NT2/D1 (cell line): ENCODE measurements at regions not wholly inside any gene's neighbourhood (a gene's known extent, or its start where the extent isn't known, plus 50 kb on each side); places are given as distances from the start of the nearest gene placed in this dataset.

Experiments used
- SUZ12 ChIP-seq: IDR thresholded peaks from 2 replicates; pipeline ENCODE4 v1.6.1; 2011; ENCODE audit not compliant: insufficient read length, insufficient read depth; ENCODE audit errors: extremely low read depth
- YY1 ChIP-seq: IDR thresholded peaks from 2 replicates; pipeline ENCODE4 v1.6.1; 2011; ENCODE audit not compliant: insufficient read length, insufficient read depth

GRCh38 chr5:5623397-5623796, 200.9 kb downstream of the ICE1 start:
- TF ChIP-seq YY1, result no peak
- no peak for TF ChIP-seq SUZ12
